ENCODE measurements at regions not wholly inside any gene's neighbourhood (a gene's known extent, or its start where the extent isn't known, plus 50 kb on each side); places are given as distances from the start of the nearest gene placed in this dataset.

DNA sequence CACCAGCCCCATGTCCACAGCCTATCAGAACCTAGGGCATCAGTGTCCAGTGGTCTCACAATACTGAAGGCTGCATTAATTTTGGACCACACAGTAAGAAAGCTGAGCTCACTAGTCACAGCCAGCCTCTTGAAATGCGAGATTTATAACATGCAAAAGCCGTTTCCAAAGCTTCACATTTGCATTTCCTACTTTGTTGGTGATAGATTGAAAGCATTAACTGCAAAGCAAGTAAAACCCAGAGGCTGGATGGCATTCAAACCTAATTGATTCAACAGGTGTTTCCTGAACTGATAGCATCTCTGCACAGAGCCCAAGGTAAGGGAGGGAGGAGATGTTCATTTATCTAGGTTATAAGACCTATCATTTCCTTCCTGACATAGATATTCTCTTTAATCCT is 410.1 kb downstream of the OMA1 start:
- DNase-seq (ENCODE audit: low spot score) = no peak

DNA sequence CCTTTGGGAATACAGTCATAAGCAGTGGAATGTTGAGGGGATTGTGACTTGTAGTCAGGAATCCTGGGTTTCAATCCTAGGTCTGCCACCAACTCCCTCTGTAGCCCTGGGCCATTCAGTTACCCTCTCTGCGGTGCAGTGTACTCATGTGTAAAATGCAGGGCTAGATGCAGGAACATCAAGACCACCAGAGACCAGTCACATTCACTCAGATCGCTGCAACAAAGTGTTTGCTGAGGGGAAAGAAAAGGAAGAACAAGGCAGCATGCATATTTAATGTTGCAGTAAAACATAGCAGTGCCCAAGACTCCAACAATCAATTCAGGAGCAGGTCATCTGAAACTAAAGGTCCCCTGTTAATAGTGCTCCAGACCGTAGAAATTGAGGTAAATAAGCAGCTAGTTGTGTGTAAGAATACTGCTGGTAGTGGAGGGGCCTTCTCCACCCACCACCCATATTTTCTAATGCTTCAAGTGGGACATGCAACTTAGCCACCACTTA is 410.7 kb downstream of the OMA1 start:
- DNase-seq (ENCODE audit: low spot score) = no peak

DNA sequence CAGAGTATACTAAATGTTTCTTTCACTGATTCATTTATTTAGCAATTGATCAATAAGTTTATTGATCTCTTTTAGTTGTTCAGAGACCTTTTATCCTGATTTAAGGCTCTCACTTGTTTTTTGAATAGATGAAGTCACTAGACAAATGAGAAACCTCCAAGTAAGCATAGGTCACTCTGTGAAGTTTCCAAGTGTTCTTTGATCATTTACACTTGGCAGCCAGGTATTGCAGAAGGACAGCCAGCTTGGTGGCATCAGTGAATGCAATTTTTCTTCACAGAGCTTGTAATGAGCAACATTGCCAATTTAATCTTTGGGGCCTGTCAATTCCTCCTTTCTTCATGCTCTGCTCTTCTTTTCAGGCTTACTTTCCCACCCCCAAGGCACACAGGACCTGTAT is 413.0 kb downstream of the OMA1 start:
- DNase-seq (ENCODE audit: low spot score) = no peak

DNA sequence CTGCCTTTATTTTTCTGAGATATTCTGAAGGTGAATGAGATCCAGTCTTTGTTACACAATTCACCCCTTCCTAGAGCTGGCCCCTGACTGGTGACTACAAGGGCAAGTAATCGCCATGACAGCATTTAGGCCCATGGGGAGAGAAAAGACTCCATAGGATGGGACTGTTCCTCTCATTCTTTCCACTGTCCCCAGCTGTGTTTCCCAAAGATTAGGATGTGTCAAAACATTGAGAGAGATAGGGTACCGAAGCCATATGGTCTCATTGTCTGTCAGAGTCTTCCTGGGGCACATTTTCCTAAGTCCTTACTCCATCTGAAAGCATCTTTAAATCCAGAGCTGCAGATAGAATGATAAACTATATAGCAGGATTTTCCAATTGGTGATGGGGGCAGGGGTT is 423.5 kb downstream of the OMA1 start:
- DNase-seq (ENCODE audit: low spot score) = no peak

DNA sequence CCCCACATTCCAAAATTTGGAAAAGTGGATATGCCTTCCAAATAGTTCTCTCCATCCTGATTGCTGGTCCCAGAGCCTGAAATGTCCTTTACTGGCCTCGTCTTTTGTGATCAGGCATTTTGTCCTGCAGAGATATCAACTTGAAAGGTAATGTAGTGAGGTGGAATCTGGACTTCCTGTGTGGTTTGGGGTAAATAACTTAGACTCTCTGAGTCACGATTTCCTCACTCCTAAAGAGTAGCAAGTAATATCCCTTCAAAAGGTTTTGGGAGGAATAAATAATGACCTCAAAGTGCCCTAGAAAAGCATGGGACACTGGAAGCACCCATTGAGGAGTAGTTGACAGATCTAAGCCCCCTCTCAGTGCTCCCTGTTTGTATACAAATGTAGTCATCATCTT is 426.6 kb downstream of the OMA1 start:
- no peak for DNase-seq (ENCODE audit: low spot score)

DNA sequence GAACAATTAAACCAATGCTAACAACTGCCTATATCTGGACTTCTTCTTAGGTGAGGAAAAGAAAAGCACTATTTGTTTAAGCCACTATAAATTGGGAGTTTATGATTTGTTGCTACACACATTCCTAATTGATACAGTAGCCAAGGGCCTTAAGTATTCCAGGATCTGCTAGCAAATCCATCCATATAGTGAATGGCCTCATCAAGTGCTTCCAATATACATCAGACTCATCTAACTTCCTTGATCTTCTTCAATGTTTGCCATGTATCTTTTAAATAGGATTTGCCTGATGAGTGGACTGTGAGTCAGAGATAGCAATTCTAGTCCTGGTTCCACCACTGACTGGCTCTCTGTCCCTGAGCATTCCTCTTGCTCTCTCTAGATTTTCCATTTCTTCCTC is 430.2 kb downstream of the OMA1 start:
- peak; percentile 15 for DNase-seq (ENCODE audit: low spot score)

GRCh38 chr1:58109646-58110200 is 436.8 kb downstream of the OMA1 start:
- DNase-seq (ENCODE audit: low spot score) = no peak

DNA sequence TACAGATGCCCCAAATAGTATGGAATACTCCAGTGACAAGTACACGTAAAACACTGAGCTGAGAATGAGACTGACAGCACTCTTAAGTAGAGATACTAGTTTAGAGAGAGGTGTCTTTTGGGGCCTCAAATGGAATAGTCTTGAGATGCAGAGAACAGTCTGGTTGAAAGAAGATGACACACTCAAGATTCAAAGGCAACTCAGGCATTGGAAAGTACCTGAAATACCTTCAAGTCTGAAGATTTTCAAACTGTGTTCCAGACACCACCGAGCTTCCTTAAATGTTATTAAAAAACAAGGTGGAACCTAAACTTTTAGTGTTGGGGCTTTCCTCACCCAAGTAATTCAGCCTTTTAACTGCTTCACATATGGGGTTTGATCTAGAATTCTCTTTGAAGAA is 437.7 kb downstream of the OMA1 start:
- DNase-seq (ENCODE audit: low spot score) = no peak

GRCh38 chr1:58107943-58108342 is 438.6 kb downstream of the OMA1 start:
- DNase-seq (ENCODE audit: low spot score) = no peak

- no peak for DNase-seq (ENCODE audit: low spot score)
Observed at GRCh38 chr1:58104960-58105359, 441.6 kb downstream of the OMA1 start.

DNA sequence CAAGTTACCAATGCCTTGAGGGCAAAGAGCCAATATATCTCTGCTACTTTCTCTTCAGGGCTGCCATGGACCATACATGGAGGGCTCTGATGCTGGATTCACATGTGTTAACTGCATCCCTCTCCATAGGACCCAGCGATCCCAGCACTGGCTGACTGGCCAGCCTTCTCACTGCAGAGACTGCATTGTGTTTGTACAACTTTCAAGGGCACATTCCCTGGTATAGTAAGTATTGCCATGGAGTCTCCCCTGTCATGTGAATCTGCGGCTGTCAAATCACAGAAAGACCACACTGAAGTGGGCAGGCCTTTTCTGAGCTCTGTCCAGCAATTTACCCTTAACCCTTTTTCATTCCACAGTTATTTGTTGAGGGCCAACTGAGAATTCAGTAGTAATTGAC is 449.8 kb downstream of the OMA1 start:
- DNase-seq (ENCODE audit: low spot score) = no peak

- no peak for DNase-seq (ENCODE audit: low spot score)
Observed at GRCh38 chr1:58095183-58095582, 451.3 kb downstream of the OMA1 start.

- no peak for DNase-seq (ENCODE audit: low spot score)
Observed at GRCh38 chr1:58094221-58094620, 452.3 kb downstream of the OMA1 start.

DNA sequence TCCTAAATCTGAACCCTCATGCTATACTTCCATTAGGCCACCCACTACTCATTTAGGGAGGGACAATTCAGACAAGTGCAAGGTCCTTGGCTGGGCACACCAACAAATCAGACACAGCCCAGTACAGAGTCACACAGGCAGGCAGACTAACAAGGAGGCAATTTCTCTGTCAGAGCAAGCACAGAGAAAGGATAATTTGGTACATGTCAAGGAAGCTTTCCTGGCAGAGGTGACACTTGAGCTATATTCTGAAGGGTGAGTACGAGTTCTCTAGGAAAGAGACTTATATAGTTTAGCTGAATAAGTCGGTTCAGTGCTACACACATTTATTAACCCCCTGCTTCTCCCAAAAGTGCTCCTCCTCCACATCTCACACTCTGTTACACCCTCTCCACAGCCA is 455.9 kb downstream of the OMA1 start:
- no peak for DNase-seq (ENCODE audit: low spot score)

DNA sequence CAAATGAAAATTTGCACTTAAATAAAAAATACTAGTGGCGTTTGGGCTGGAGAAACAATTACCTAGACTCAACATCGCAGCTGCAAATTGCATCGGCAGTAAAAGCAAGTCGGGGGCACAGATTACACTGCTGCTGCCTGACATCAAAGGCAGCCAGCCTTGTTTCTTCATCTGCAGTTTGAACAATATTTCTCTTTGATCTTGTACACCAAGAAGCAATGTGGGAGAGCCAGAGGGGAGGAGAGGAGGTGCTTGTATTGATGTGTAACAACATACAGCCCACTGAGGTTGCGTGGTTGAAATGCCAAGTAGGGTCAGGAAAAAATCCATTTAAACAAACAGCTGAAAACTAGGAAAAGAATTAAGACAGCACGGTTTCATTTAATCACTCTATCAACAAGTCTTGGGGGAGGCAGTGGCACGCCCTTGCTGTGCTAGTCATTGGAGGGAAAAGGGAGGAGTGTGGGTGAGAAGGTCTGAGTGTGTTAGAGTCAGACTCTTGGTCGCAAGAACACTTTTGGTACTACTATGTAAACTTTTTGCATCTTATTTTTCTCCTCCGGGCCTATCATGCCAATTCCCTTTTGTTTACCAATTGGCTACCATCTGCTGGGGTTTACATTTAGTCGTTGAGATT is 456.5 kb downstream of the OMA1 start:
- DNase-seq (ENCODE audit: low spot score) = no peak

DNA sequence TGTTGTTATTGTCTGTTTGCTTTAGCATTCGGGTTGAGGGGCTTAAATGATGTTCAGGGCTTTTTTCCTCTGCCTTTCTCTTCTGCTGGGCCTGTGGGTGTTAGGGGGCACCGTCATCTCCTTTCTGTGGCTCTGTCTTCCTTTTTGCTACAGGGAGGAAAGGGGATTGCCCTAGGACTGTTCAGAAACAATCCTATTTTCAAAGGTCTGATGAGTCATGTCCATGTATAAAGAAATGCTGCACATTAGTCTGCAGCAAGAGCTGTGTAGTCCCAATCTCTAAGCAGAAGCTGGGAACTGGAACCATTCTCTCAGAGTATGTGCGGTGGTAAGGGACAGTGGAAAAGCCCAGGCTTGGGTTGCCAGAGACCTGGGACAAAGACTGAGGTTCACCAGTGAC is 462.3 kb downstream of the OMA1 start:
- no peak for DNase-seq (ENCODE audit: low spot score)

DNA sequence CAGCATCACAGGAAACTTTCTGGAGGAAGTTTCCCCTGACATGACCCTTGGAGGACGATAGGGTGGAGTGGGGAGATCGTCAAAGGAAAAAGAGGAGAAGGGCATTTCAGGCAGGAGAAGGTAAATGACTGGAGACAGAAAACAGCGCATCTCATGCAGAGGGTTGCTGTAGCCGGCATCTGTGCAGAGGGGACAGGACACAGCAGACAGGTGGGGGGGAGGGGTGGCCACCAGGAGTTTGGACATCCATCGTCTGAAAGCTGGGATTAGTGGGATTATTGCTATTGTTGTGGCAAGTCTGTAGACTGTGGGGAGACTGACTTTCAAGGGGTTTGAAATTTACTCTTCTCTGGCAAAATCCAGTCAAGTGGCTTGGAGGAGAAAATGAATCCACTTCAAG is 463.9 kb downstream of the OMA1 start:
- no peak for DNase-seq (ENCODE audit: low spot score)

DNA sequence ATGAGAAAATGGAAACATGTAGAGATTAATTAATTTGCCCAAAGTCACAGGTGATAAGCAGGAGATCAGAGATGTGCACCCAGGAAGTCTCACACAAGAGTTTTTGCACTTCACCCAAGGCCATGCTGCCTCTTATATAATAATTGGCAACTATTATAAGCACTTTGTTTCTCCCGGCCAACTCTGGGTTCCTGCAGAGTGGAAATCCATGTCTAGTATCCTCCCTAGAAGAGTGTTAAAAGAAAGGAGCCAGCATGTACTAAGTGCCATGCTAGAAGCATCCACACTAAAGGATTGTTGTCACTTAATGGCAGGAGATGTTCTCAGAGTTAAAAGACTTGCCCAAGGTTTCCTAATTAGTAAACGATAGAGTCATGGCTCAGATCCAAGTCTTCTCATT is 470.3 kb downstream of the OMA1 start:
- no peak for DNase-seq (ENCODE audit: low spot score)

DNA sequence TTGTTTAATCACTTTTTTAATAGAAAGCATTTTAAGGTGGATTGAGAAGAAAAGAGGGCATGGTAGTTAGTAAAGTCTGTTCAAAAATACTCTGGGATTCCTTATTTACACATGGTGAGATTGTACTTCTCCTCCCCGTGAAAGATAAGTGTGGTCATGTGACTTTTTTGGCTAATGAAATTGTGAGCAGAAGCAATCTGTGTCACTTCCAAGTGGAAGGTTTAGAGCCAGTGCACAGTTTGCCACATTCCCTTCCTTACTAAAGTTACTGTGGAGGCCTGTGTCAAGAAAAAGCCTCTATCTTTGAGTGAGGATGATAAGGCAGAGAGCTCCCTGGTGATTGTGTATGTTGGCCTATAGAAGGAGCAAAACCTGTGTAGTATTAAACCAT is 471.3 kb downstream of the OMA1 start:
- no peak for DNase-seq (ENCODE audit: low spot score)

DNA sequence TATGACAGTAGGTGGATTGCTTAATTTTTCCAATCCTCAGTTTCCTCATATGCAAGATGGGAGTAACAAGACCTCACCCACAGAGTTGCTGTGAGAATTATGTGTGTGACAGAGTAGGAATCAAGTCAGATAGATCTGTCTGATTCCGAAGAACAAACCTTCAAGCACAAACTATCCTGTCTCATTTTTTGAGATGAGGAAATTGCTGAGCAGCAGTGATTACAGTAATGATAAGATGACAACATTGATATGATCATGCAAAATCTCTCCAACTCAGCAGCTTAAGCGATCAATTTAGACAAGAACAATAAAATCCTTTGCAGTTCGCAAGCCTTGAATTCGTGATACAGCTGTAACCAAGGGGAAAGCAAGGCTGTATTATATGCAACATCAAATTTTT is 474.1 kb downstream of the OMA1 start:
- DNase-seq (ENCODE audit: low spot score) = no peak

DNA sequence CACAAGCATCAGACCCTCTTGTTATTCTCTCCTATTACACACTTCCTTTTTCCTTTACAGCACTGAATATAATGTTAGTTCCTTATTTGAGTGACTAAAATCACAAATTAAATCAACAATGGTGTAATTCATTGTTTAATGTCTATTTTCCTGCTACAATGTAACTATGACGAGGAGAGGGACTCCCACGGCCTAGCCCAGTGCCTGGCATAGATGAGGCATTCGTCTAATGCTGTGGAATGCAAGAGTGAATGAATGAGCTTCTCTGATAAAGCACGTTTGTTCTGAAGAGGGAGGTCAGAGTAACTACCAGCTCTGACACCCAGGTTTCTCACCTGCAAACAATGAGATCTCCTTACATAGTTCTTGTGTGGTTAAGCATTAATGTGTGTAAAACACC is 479.4 kb downstream of the OMA1 start:
- DNase-seq (ENCODE audit: low spot score) = no peak

DNA sequence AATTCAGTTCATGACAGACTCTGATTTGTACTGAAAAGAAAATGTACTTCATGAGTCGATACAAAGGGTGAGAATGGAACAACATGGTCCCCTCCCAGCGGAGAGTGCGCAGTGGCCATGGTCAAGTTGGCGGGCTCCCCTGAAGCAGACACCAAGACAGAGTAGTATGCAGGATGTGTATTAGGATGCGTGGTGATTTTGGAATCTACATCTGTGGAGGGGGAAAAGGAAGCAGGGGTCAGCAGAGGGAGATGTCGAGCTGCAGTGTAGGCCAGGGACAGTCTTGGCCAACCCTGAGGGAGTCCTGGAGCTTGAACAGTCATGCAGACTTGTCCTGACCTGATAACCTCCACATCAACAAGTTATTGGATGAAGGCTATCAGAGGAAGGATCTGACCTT is 481.0 kb downstream of the OMA1 start:
- no peak for DNase-seq (ENCODE audit: low spot score)

- no peak for DNase-seq (ENCODE audit: low spot score)
Observed at GRCh38 chr1:58064166-58064565, 482.4 kb downstream of the OMA1 start.

GRCh38 chr1:58063095-58063494 is 483.4 kb downstream of the OMA1 start:
- no peak for DNase-seq (ENCODE audit: low spot score)
